ENCODE measurements at regions not wholly inside any gene's neighbourhood (a gene's known extent, or its start where the extent isn't known, plus 50 kb on each side); places are given as distances from the start of the nearest gene placed in this dataset.

DNA sequence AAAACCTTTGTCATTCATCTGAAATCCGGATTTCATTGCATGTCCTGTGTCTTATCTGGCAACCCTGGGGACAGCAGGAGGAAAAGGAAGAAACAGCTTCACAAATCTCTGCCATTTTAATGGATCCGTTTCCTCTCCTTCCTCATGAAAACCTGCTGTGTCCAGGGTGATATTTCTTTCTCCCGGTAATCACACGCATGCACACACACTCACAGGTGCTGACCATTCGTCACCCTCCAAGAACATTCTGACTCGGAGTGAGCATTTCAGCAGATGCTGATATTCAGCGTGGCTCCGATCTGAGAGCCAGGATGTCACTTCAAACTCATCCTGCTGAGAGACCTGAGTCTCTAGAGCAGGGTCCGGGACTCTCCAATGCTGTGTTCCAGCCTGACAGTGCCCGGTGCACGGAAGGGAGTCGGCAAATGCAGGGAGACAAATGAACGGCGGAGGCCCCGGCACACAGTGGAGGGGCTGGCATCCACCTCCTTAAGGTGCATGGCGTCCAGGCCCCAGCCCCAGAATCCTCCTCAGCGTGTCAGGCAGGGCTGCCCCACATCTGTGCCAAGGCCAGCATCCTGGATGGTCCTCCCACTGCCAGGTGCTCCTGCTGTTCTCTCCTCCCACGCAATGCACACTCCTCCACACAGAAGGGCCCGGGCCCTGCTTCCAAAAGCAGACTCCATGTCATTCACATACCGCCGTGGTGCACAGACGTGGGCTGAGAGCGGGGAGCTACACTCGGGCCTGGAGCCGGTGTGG, 70.7 kb downstream of the RBFOX3 start:
- no peak for DNase-seq

DNA sequence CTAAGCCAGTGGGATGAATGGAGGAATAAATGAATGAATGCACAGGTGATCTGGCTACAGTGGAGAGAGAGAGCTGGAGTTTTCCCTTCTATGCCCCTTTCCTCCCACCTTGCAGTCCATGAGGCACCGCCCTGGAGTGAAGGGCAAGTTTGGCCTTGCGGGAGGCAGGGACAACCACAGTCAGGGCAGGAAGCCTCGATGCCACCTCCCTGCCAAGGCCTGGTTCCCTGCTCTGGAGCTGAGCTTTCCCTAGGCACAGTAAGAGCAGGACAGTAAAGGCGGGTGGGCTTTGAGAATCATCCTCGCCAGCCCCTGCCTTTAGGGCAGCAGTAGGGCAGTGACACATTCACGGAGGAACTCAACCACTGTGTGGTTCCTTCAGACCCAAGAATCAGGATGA, 72.6 kb downstream of the RBFOX3 start:
- DNase-seq: no peak

DNA sequence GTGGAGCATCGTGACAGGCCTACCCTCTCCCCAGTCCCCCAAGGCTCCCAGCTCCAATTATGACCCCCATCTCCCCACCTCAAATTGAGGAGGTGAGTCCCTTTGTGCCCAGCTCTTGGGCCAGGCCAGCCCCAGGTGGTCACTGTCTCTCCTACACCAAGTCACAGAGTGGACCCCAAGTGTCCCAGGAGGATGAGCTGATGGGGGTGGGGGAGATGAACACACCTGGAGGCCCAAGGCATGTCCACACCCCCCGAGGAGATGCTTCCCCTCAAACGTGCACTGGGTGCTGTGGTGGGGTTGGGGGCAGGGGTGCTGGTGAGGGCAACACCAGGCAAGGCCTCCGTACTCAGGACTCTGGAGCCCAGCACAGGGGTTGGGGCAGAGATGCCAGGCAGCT, 73.2 kb downstream of the RBFOX3 start:
- no peak for DNase-seq

DNA sequence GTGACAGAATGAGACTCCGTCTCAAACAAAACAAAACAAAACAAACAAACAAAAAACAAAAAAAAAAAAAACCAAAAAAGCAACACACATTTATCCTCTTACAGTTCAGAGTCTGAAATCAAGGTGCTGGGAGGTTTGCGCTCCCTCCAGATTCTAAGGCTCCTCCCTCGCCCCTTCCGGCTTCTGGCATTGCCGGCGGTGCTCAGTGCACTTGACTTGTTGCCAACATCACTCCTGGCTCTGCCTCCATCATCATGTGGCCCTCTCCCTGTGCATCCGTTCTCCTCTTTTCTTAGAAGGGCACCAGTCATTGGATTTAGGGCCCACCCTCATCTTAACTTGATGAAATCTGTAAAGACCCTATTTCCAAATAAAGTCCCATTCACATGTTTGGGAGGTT, 73.8 kb downstream of the RBFOX3 start:
- DNase-seq: no peak

DNA sequence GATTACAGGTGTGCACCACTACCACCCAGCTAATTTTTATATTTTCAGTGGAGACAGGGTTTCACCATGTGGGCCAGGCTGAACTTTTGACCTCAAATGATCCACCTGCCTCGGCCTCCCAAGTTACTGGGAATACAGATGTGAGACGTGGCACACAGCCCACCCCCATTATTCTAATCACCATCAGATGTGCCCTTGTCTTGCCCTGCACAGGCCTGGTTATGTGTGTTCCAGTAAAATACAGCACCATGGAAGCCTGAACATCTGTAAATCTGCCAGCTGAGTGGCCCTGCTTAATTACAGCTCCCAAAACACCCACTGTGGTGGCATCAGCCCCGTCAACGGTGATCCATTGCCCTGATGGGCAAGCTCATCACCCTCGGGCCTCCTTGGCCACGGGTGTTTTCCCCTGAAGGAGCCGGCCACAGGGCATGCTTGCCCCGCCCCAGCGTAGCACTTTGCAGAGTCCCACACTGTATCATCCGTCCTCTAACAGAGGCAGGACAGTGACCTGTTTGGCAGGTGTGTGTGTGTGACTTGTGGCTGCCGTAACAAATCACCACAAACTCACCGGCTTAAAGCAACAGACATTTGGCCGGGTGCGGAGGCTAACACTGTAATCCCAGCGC, 74.5 kb downstream of the RBFOX3 start:
- DNase-seq: no peak

DNA sequence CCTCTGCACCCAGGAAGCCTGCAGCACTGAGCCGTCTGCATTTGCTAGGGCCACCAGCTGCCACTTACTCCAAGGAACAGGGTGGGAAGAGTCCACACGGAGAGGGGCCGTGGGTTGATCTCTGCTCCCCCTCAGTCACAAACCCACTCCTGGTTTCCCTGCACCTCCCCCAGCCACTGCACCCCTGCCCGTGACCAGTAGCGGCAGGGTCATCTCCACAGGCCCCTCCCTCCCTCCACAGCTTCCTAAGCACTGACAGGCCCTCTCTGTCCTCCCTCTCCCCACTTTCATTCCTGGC, 75.2 kb downstream of the RBFOX3 start:
- DNase-seq: no peak

DNA sequence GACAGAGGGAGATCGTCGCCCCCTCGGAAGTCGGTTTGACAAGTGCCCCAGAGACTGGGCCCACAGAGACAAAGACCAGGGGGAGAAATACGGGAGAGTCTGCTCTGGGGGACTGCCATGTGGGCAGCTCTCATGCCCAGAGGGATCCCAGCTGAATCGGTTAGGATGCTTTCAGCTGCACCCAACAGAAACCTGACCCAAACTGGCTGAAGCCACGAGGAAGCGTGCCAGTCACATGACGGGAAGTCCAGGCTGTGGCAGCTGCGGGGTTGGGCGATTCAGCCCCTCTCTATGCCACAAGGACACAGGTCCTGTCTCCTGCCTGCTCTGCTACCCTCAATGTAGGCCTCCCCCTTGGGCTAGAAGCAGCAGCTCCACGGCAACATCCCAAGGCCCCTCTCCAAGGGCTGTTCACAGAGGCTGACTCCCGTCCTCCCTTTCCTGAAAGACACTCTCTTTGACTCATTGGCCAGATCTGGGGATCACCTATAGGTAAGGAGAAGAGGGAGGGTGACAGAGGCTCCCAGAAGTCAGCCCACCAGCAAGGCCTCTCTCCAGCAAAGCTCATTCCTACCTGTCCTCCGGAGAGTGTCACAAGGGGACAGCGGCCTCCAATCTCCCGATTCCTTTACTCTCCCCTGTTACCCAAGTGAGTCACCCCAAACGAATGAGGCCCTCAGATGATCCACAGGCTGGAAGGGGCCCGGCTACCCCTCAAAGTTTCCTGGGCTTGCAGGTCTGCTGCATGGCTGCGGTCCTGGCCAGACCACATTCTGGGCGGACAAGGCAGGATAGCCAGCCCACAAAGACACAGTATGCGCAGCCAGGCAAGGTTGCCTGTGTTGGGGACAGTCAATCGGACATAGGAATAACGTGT, 75.8 kb downstream of the RBFOX3 start:
- DNase-seq: no peak

DNA sequence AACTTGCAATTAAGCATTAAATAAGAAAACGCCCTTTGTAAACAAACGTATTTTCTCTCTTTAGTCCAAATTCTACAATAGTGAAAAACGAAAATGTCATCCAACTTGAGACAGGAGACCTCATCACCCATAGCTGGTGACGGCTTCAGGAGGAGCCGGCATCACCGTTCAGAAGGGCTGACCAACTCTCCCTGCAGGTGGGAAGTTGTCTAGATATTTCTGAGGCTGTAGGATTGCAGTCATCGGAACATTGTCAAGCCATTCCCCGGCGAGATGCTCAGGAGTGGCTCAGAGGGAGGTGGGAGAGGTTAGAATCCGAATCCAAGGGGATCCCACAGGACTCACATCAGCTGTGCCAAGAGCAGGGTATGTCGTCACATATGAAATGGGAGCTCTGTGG, 76.7 kb downstream of the RBFOX3 start:
- DNase-seq: no peak

DNA sequence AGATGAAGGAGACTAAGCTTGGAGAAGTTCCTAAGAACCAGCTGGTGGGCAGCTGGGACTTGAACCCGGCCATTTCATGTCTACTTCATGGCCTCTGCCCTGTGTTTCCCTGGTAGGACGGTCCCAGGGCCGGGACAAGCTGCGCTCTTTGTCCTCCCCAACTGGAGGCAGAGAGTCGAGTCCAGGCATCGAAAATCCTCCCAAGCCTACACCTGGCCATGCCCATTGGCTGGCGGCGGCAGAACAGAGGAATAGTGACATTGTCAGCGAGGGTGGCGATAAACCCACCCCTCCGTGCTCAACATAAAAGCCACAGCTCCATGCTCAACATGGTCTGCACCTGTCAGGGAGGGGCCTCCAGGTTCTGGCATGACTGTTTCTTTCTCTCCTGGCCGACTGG, 77.7 kb downstream of the RBFOX3 start:
- no peak for DNase-seq

DNA sequence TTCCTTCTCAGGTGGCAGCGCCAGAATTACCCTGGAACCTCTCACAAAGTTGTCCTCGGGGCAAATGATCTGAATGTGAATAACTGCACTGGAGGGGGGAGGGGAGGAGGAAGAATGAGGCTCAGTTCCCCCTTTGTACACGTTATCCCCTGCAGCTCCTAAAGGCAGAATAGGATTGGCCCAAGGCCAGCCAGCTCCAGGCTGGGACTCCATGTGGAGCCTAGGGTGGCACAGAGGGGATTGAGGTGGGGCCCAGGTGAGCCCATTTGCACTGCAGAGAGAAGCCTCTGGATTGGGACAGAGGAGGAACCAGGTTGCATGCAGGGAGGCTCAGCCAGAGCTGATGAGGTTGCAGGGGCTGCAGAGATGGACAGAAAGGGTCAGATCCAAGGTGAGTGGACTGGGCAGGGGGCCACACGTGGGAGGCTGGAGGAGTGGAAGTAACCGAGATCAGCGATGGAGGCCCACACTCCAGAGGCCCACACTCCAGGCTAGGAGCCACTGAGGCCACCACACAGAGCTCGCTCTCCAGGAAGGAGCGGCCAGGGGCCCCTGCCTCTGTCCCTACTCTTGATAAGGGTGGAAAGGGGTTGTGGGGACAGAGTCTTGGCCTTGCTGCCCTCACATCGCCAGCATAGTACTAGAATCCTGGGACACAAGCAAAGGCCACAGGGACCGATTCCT, 78.6 kb downstream of the RBFOX3 start:
- DNase-seq: no peak

DNA sequence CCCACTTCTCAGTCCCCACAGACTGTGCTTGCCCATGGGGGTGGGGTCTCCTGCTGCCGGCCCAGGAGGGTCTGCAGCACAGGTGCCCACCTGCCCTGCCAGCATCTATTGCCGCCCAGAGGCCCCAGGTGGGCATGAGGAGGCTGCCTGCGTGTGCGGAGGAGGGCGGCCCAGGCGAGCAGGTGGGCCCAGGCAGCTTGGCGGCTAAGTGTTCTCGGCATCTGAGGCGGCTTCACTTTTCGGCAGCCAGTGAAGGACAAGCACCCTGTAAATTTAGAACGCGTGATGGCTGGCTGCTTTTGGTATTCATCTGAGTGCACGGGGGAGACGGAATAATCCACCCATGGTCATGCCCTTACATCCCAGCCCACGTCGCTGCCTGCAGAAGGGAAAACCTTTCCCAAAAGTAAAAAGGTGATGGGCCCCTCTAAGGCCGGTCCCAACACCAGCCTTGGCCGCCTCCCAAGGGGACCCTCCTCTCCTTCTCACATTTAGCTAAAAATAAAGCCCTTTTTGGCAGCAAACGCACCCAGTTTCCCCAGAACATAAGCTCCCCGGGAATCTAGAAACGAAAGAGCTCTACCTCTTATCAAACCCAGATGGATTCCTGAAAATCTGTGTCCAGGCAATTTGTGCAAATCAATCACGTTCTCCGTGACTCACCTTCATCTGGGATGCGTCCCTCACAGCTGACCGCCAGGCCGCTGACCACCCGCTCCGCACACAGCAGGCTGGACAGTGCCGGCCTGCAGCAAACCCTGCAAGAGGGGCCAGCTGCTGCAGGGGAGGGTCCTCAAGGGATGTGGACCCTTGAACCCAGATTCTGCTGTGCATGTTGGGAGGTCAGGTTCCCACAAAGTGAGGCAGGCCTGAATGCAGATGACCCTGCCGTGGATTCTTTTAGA, 79.4 kb downstream of the RBFOX3 start:
- no peak for DNase-seq

DNA sequence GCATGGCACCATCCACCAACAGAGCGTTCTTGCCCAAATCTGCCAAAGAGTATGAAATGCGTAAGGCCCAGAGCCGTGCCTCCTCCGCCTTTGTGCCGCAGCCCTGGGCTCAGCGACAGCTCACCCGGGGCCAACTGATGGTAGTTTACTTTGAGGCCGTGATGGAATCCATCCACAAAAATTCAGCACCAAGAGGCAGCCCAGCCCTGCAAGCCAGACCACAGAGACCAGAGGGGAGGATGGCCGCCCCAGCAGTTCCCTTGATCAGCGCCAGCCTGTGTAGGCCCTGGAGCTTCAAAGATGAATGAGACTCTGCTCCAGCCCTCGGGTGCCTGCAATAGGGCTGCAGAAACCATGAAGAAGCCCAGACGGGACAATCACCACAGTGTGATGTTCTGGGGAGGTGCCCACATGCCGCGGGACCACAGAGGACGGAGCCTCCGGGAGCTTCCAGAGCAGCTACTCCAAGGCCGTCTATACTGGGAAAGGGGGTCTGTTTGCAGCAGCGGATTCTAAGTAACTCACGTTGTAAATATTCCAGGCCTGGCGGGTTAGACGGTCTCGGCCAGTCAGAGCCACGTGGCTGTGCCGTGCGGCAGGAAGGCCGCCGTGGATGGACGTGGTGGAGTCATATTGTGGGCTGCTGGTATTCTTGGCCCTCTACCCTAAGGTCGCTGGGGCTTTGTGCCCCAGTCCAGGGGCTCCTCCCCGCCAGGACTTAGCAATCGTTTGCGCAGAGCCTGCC, 80.3 kb downstream of the RBFOX3 start:
- DNase-seq: no peak

DNA sequence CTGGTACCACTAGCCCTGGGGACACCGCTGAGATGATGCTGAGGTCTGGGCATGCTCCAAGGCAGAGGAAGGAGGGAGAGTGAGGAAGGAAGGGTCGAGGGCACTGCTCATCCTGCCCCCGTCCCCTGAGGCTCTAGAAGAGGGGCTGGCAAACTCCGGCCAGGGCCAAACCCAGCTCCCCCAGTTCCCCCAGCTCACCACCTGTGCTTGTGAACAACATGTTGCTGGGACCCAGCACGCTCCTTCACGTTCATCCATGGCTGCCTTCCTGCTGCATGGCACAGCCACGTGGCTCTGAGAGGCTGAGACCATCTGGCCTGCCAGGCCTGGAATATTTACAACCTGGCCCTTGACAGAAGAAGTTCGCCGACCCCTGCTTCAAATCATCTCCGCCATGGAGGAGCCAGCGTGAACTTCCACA, 81.2 kb downstream of the RBFOX3 start:
- no peak for DNase-seq

DNA sequence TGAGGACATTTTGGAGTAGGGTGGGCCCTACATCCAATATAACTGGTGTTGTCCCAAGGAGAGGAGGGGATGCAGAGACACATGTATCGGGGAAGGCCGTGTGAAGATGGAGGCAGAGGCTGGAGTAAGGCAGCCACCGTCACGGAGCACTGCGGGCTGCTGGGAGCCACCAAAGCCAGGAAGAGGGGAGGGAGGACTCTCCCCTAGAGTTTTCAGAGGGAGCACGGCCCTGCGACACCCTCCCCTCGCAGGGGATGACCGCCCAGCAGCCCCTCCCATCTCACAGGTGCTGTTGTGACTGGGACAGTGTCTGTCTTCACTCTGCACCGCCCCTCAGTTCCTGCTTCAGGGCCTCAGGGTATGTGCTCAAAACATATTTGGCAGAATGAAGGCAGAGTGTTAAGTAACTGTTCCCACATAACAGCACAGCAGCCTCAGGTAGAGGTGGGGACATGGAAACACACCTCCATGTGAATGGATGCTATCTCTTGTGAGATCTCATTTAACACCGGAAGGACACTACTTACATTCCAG, 82.2 kb downstream of the RBFOX3 start:
- DNase-seq: no peak

DNA sequence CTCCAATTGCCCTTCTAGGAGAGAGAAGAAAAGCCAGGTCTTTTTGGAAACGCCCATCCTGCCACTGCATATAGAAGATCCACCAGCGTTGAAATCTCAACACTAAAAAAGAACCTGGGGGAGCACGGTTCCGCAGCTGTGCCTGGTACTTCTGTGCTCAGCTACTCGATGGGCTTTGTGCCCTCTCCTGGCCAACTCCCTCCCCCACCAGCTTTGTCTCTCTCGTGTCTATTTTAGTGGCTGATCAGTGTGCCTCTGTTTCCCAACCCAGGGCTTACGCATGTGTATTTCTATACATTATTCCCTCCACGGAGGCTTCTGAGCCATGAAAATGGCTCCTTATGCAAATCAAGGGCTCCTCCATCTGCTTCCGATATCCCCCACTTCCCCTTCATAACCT, 83.5 kb downstream of the RBFOX3 start:
- DNase-seq: no peak

DNA sequence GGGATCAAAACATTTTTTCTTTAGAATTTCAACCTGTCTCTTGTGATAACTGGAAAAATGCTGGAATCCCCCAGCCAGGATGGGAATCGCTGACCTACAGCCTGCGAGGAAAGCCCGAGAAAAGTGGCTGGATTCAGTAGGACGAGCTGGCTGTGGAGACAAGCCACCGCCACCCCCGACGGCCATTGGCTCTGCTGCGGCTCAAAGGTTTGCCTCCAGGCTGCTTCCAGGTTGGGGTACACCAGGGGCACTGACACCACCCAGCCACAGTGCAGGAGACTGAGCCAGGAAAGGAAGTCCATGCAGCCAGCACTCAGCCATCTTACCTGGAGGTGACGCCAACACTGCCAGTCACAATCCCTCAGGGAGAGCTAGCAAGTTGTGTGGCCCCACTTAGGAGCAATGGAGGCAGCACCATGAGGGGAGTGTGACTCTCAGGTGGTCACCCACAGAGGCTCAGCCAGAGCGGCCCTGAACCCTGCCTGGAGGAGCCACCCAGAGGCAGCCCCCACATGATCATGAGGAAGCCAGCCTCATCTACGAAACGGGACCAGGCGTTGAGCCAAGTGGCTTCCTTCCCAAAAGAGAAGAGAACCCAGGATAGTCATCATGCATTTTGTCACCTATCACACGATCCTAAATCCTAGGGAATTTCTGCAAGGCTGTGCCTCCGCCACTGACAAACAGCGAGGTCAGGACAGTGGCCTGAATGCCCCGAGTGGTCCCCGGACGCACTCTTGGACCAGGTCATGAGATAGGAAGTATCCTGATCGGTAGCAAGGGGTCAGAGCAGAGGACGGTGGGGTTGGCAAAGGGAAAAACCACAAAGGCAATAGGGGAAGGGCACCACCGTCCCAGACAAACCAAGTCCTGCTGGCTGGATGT, 84.8 kb downstream of the RBFOX3 start:
- no peak for DNase-seq

DNA sequence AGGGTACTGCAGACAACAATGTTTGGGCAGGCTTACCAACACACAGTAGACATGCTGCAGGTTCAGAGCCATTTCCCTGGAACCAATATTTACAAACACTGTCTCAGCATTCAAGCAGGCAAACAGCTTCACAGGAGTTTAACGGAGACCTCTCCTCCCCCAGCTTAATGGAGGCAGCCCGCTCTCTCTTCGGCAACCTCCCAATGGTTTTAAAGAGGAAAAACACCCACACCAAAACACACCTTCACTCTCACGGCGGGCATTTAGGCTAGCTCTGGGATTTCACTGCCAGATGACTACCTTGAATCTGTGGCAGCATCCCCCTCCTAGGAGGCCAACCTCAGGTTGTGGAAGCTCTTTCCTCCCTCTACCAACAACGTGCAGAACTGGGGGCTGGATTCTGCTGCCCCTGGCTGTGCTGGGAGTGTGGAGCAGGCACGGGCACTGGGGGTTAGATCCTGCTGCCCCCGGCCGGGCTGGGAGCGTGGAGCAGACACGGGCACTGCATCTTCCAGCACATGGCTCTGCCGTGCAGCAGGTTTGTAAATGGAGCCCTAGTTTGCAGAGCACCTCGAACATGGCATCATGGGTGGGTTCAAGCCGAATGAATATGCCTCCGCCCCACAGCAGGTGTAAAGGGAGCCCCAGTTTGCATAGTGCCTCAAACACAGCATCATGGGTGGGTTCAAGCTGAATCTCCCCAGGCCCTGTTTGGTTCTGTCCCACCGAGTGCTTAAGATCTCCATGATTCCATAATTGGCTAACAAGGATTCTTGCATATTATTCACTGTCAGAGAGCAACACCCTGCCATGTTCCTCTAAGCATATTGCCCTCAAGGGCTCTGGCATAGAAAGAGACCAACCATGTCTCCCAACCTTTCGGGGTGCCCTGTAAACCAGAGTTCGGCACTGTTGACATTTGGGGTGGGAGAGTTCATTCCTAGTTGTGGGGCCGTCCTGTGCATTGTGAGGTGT, 86.4 kb downstream of the RBFOX3 start:
- DNase-seq: no peak

DNA sequence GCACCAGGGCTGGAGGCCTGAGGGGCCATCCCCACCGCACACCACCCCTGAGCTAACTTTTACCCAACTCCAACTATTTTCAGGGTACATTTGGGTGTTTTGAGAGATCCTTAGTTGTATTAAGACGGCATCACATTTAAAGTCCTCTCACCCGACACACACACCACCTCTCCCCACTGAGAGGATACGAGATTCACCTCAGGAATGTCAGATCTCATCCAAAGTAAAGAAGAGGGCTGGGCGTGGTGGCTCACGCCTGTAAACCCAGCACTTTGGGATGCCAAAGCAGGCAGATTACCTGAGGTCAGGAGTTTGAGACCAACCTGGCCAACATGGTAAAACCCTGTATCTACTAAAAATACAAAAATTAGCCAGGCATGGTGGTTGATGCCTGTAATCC, 88.4 kb downstream of the RBFOX3 start:
- no peak for DNase-seq

DNA sequence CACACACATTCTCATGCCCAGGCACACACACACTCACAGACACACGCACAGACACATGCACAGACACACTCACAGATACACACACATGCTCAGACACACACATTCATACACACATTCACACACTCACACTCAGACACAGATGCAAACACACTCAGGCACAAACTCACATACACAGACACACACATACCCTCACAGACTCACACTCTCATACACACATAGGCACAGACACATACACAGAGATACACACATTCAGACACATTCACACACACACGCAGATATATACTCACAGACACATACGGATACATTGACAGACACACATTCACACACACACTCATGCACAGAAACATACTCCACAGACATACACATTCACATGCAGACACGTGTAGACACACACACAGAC, 89.6 kb downstream of the RBFOX3 start:
- DNase-seq: no peak
